ENCODE measurements at regions not wholly inside any gene's neighbourhood (a gene's known extent, or its start where the extent isn't known, plus 50 kb on each side); places are given as distances from the start of the nearest gene placed in this dataset.

GRCh38 chr13:66214467-66214866 lies 1015.7 kb downstream of the PCDH9 start:
- no peak for TF ChIP-seq CTCF (IDR thresholded peaks at IDR 0.05)
- no peak overlapping the region for H3K4me3 ChIP-seq
- no peak for ATAC-seq
- no peak overlapping the region for H3K27ac ChIP-seq
- no peaks in the 10 kb centered on the region for H3K36me3 ChIP-seq (ENCODE audit: insufficient read depth in 1 of 2, low read depth in 1 of 2)
- H3K9me3 ChIP-seq, result no peaks in the 10 kb centered on the region
- H3K27me3 ChIP-seq (ENCODE audit: insufficient read depth in 3 of 3, low read length in 2 of 3), result no peaks in the 10 kb centered on the region
- intact Hi-C loops (cut with DNase I), result no loop called here
- no peaks in the 10 kb centered on the region for H3K4me1 ChIP-seq
- DNase-seq, result no peak

DNA sequence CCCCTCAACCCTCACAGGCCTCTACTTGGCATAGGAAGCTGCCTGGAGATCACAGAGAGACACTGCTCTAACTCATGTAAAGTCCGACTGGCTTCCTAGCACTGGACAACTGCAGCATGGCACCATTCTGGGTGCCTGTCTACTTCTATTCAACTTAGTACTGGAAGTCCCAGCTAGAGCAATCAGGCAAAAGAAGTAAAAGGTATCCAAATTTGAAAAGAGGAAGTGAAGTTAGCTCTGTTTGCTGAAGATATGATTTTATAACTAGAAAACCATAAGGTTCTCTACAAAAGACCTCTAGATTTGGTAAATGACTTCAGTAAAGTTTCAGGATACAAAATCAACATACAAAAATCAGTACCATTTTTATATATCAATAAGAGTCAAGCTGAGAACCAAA lies 1017.6 kb downstream of the PCDH9 start:
- WGBS, 3 donors, result 84 to 90% (median 90%) methylated on average over 1 of the region's 1 CpG
- intact Hi-C loops (cut with DNase I), result no loop called here
- no peak for DNase-seq
- Histone ChIP-seq H3K4me1 (no peaks in the 10 kb centered on the region), H3K36me3 (ENCODE audit: insufficient read depth in 1 of 2, low read depth in 1 of 2) (no peaks in the 10 kb centered on the region), H3K4me3 (no peak overlapping the region), H3K27ac (no peak overlapping the region), H3K9me3 (no peaks in the 10 kb centered on the region), H3K27me3 (ENCODE audit: insufficient read depth in 3 of 3, low read length in 2 of 3) (no peaks in the 10 kb centered on the region)
- no peak for ATAC-seq
- TF ChIP-seq CTCF (IDR thresholded peaks at IDR 0.05), result no peak

DNA sequence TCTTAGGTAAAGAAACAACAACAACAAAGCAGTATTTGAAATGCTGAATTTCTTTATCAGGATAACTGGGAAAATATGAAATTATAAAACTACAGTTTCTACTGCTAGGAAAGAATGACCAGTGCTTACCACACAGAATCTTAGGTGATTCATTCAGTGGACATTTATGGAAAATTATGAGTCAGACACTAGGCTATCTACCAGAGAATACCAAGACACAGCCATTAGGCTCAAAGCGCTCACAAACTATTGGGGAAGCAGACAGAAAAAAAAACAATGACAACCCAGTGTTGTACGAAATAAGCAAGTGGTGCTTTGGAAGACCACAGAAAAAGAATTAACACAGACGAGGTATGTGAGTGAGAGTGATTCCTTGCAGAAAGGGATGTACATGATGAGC lies 1019.5 kb downstream of the PCDH9 start:
- ATAC-seq, result no peak

GRCh38 chr13:66208589-66208988 lies 1021.5 kb downstream of the PCDH9 start:
- intact Hi-C loops (cut with DNase I), result no loop called here
- Histone ChIP-seq H3K4me3 (no peak overlapping the region), H3K27me3 (ENCODE audit: insufficient read depth in 3 of 3, low read length in 2 of 3) (no peaks in the 10 kb centered on the region), H3K27ac (no peak overlapping the region), H3K9me3 (no peaks in the 10 kb centered on the region), H3K36me3 (ENCODE audit: insufficient read depth in 1 of 2, low read depth in 1 of 2) (no peaks in the 10 kb centered on the region), H3K4me1 (no peaks in the 10 kb centered on the region)
- DNase-seq (no peak), ATAC-seq (no peak)
- 62 to 63% (median 62%) methylated on average over 3 of the region's 3 CpGs for WGBS, 3 donors
- TF ChIP-seq CTCF (IDR thresholded peaks at IDR 0.05), result no peak

More for the DNA sequence above, 1019.5 kb downstream of the PCDH9 start:
- Histone ChIP-seq H3K36me3 (ENCODE audit: insufficient read depth in 1 of 2, low read depth in 1 of 2) (no peaks in the 10 kb centered on the region), H3K27me3 (ENCODE audit: insufficient read depth in 3 of 3, low read length in 2 of 3) (no peaks in the 10 kb centered on the region), H3K4me1 (no peaks in the 10 kb centered on the region), H3K27ac (no peak overlapping the region), H3K9me3 (no peaks in the 10 kb centered on the region), H3K4me3 (no peak overlapping the region)
- intact Hi-C loops (cut with DNase I), result no loop called here
- 44 to 74% (median 59%) methylated on average over 3 of the region's 3 CpGs for WGBS, 3 donors
- DNase-seq, result no peak
- TF ChIP-seq CTCF (IDR thresholded peaks at IDR 0.05), result no peak

DNA sequence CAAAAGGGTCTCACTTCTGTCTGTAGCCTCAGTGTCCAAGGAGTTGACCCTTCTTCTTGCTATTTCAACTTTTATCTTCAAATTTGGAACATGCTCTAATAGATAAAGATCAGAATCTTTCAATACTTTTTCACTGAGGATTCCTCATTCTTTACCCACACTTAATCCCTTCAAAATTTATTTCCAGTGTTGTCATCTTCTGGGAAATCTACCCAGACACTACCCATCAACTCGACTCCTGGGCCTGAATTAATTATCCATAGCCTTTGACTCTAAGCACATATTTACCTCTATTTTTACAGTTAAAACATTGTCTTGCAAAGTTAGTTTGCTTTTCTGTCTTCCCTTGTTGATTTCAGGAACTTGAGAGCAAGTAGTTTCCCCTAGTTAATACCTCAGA lies 1022.5 kb downstream of the PCDH9 start:
- intact Hi-C loops (cut with DNase I), result no loop called here
- no peak overlapping the region for H3K27ac ChIP-seq
- ATAC-seq (no peak), DNase-seq (no peak)
- H3K4me1 ChIP-seq, result no peaks in the 10 kb centered on the region
- no peak for TF ChIP-seq CTCF (IDR thresholded peaks at IDR 0.05)
- no peaks in the 10 kb centered on the region for H3K9me3 ChIP-seq
- no peaks in the 10 kb centered on the region for H3K36me3 ChIP-seq (ENCODE audit: insufficient read depth in 1 of 2, low read depth in 1 of 2)
- no peak overlapping the region for H3K4me3 ChIP-seq
- no peaks in the 10 kb centered on the region for H3K27me3 ChIP-seq (ENCODE audit: insufficient read depth in 3 of 3, low read length in 2 of 3)
- 23 to 45% (median 28%) methylated on average over 1 of the region's 1 CpG for WGBS, 3 donors

Data from psoas muscle (tissue), 7 donors.